CD8-positive, alpha-beta memory T cell (primary cell): ENCODE measurements at regions not wholly inside any gene's neighbourhood (a gene's known extent, or its start where the extent isn't known, plus 50 kb on each side); places are given as distances from the start of the nearest gene placed in this dataset.
A peak's percentile ranks its signal among the peaks of the same experiment; 100 is the strongest.

Experiments
- CTCF ChIA-PET: fragments of 350-600 bp; sonication (Branson Sonifier 250); formaldehyde crosslinking; loops from one replicate; lab custom pipeline; 2021; ENCODE audit warnings: antibody characterized with exemption; lab: Charles Lee
- POLR2A ChIA-PET: fragments of 350-600 bp; sonication (Branson Sonifier 250); formaldehyde crosslinking; loops from one replicate; lab custom pipeline; 2021; ENCODE audit warnings: antibody characterized with exemption; lab: Charles Lee
- DNase-seq, 5 donors: peaks; one replicate each; pipeline versions ENCODE4 v3.0.0 to v3.0.0-alpha.2; 2020 to 2022; ENCODE audit warnings: mixed read lengths in 1 of 5
- H3K27ac ChIP-seq: one replicate; pipeline ENCODE4 v1.7.0; 2013; ENCODE audit warnings: low read depth, mild to moderate bottlenecking, low read length, moderate library complexity
- H3K27me3 ChIP-seq: 2 replicates; pipeline ENCODE4 v1.7.0; 2013; ENCODE audit warnings: low read length, mild to moderate bottlenecking; ENCODE audit not compliant: insufficient read depth, poor library complexity, severe bottlenecking
- H3K36me3 ChIP-seq: 2 replicates; pipeline ENCODE4 v1.7.0; 2013; ENCODE audit warnings: mild to moderate bottlenecking, low read length, moderate library complexity; ENCODE audit not compliant: insufficient read depth
- H3K4me1 ChIP-seq: 2 replicates; pipeline ENCODE4 v1.7.0; 2013; ENCODE audit warnings: mild to moderate bottlenecking, low read length, moderate library complexity; ENCODE audit not compliant: insufficient read depth
- H3K4me3 ChIP-seq: 2 replicates; pipeline ENCODE4 v1.7.0; 2013; ENCODE audit warnings: mild to moderate bottlenecking, low read length
- H3K9me3 ChIP-seq: 2 replicates; pipeline ENCODE4 v1.7.0; 2013; ENCODE audit warnings: mild to moderate bottlenecking, low read length
- H3K27ac Mint-ChIP-seq, 8 donors: one replicate each; pipeline ENCODE4 v1.8.0; 2020 to 2021; ENCODE audit warnings: mixed read lengths in 8 of 8, mild to moderate bottlenecking in 6 of 8, inconsistent platforms in 3 of 8, moderate library complexity in 3 of 8
- H3K27me3 Mint-ChIP-seq, 2 donors: one replicate each; pipeline ENCODE4 v1.8.0; 2020 to 2021; ENCODE audit warnings: mixed read lengths in 2 of 2, mild to moderate bottlenecking in 1 of 2, moderate library complexity in 1 of 2
- H3K36me3 Mint-ChIP-seq, 3 donors: one replicate each; pipeline ENCODE4 v1.8.0; 2020 to 2021; ENCODE audit warnings: mixed read lengths in 3 of 3, inconsistent platforms in 1 of 3, mild to moderate bottlenecking in 1 of 3
- H3K4me1 Mint-ChIP-seq, 3 donors: one replicate each; pipeline ENCODE4 v1.8.0; 2020 to 2021; ENCODE audit warnings: mixed read lengths in 3 of 3, inconsistent platforms in 1 of 3, mild to moderate bottlenecking in 1 of 3
- H3K4me3 Mint-ChIP-seq, 7 donors: one replicate each; pipeline ENCODE4 v1.8.0; 2020 to 2021; ENCODE audit warnings: mixed read lengths in 7 of 7, mild to moderate bottlenecking in 6 of 7, moderate library complexity in 4 of 7, inconsistent platforms in 2 of 7
- H3K9me3 Mint-ChIP-seq, 5 donors: one replicate each; pipeline ENCODE4 v1.8.0; 2020 to 2022; ENCODE audit warnings: mixed read lengths in 5 of 5, mild to moderate bottlenecking in 3 of 5, moderate library complexity in 2 of 5, inconsistent platforms in 1 of 5

GRCh38 chr5:136701191-136701590, 335.8 kb upstream of the TRPC7 start:
- Histone ChIP-seq H3K27ac (no peak overlapping the region), H3K9me3 (no peaks in the 10 kb centered on the region), H3K36me3 (no peaks in the 10 kb centered on the region), H3K27me3 (no peaks in the 10 kb centered on the region), H3K4me1 (no peaks in the 10 kb centered on the region), H3K4me3 (no peak overlapping the region)
- Mint-ChIP-seq H3K4me3 (no peak overlapping the region), H3K4me1 (no peaks in the 10 kb centered on the region), H3K36me3 (no peaks in the 10 kb centered on the region), H3K9me3 (peaks cover 0 to 7% (median 0%) of the 10 kb centered on the region in 5 donors), H3K27me3 (peaks cover 5 to 17% of the 10 kb centered on the region in 2 donors), H3K27ac (no peak overlapping the region)
- POLR2A ChIA-PET = no interaction called here
- DNase-seq = no peak
- CTCF ChIA-PET = no interaction called here

GRCh38 chr5:136699651-136700050, 334.3 kb upstream of the TRPC7 start:
- Histone ChIP-seq H3K4me3 (no peak overlapping the region), H3K36me3 (no peaks in the 10 kb centered on the region), H3K9me3 (no peaks in the 10 kb centered on the region), H3K27ac (no peak overlapping the region), H3K27me3 (no peaks in the 10 kb centered on the region), H3K4me1 (no peaks in the 10 kb centered on the region)
- peaks cover 5 to 17% of the 10 kb centered on the region in 2 donors for H3K27me3 Mint-ChIP-seq
- peaks cover 0 to 4% (median 0%) of the 10 kb centered on the region in 5 donors for H3K9me3 Mint-ChIP-seq
- H3K4me3 Mint-ChIP-seq = no peak overlapping the region
- CTCF ChIA-PET = no interaction called here
- no peak overlapping the region for H3K27ac Mint-ChIP-seq
- H3K36me3 Mint-ChIP-seq = no peaks in the 10 kb centered on the region
- POLR2A ChIA-PET = no interaction called here
- H3K4me1 Mint-ChIP-seq = no peaks in the 10 kb centered on the region
- DNase-seq = no peak

GRCh38 chr5:136698970-136699369, 333.6 kb upstream of the TRPC7 start:
- Mint-ChIP-seq H3K4me1 (no peaks in the 10 kb centered on the region), H3K27ac (no peak overlapping the region), H3K4me3 (no peak overlapping the region), H3K27me3 (peaks cover 5 to 20% of the 10 kb centered on the region in 2 donors), H3K36me3 (no peaks in the 10 kb centered on the region), H3K9me3 (peaks cover 0 to 4% (median 0%) of the 10 kb centered on the region in 5 donors)
- no peaks in the 10 kb centered on the region for H3K36me3 ChIP-seq
- no peak overlapping the region for H3K4me3 ChIP-seq
- no peaks in the 10 kb centered on the region for H3K27me3 ChIP-seq
- H3K27ac ChIP-seq = no peak overlapping the region
- no peaks in the 10 kb centered on the region for H3K9me3 ChIP-seq
- CTCF ChIA-PET = no interaction called here
- no peak for DNase-seq
- POLR2A ChIA-PET = no interaction called here
- no peaks in the 10 kb centered on the region for H3K4me1 ChIP-seq

- no peaks in the 10 kb centered on the region for H3K4me1 ChIP-seq
- H3K4me1 Mint-ChIP-seq = no peaks in the 10 kb centered on the region
- no peaks in the 10 kb centered on the region for H3K27me3 ChIP-seq
- no peak overlapping the region for H3K27ac Mint-ChIP-seq
- no peak overlapping the region for H3K4me3 Mint-ChIP-seq
- no peak for DNase-seq
- H3K9me3 Mint-ChIP-seq = peaks cover 5 to 12% (median 8%) of the 10 kb centered on the region in 5 donors
- H3K27ac ChIP-seq = no peak overlapping the region
- H3K9me3 ChIP-seq = no peaks in the 10 kb centered on the region
- ChIA-PET CTCF (no interaction called here), POLR2A (no interaction called here)
- H3K4me3 ChIP-seq = no peak overlapping the region
- no peaks in the 10 kb centered on the region for H3K36me3 ChIP-seq
- no peaks in the 10 kb centered on the region for H3K36me3 Mint-ChIP-seq
- peaks cover 0 to 17% of the 10 kb centered on the region in 2 donors for H3K27me3 Mint-ChIP-seq
Measured at GRCh38 chr5:136694258-136694657, 328.9 kb upstream of the TRPC7 start.

DNA sequence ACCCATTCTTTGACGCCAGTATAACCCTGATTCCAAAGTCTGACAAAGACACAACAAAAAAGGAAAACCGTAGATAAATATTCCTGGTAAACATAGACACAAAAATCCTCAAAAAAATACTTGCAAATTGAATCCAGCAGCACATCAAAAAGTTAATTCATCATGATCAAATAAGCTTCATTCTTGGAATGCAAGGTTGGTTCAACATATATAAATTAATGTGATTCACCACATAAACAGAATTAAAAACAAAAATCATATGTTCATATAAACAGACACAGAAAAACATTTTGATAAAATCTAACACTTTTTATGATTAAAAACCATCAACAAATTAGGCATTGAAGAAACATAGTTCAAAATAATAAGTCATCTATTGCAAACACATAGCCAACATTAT, 324.2 kb upstream of the TRPC7 start:
- H3K27me3 ChIP-seq = no peaks in the 10 kb centered on the region
- no peaks in the 10 kb centered on the region for H3K36me3 ChIP-seq
- Mint-ChIP-seq H3K4me3 (no peak overlapping the region), H3K36me3 (peaks cover 0 to 2% (median 0%) of the 10 kb centered on the region in 3 donors), H3K27ac (no peak overlapping the region), H3K27me3 (peaks cover 3 to 5% of the 10 kb centered on the region in 2 donors), H3K9me3 (peaks cover 16 to 36% (median 24%) of the 10 kb centered on the region in 5 donors), H3K4me1 (peaks cover 0 to 13% (median 4%) of the 10 kb centered on the region in 3 donors)
- ChIA-PET POLR2A (no interaction called here), CTCF (no interaction called here)
- no peak overlapping the region for H3K27ac ChIP-seq
- no peak overlapping the region for H3K4me3 ChIP-seq
- no peak for DNase-seq
- peaks cover 3% of the 10 kb centered on the region for H3K9me3 ChIP-seq
- no peaks in the 10 kb centered on the region for H3K4me1 ChIP-seq

- Histone ChIP-seq H3K27me3 (no peaks in the 10 kb centered on the region), H3K4me1 (no peaks in the 10 kb centered on the region), H3K27ac (no peak overlapping the region), H3K36me3 (no peaks in the 10 kb centered on the region), H3K4me3 (no peak overlapping the region), H3K9me3 (peaks cover 3% of the 10 kb centered on the region)
- no peak overlapping the region for H3K27ac Mint-ChIP-seq
- H3K4me3 Mint-ChIP-seq = no peak overlapping the region
- CTCF ChIA-PET = interaction anchor here (0.5 to 1.7 kb wide), 6 partner anchors 22 to 437 kb away, joined by 3 to 7 read pairs (median 3); no protein-coding TSS in a partner anchor
- H3K36me3 Mint-ChIP-seq = peaks cover 0 to 2% (median 0%) of the 10 kb centered on the region in 3 donors
- H3K27me3 Mint-ChIP-seq = peaks cover 0 to 6% of the 10 kb centered on the region in 2 donors
- DNase-seq = peak in 1 of 5 donors; percentile 6
- H3K4me1 Mint-ChIP-seq = peaks cover 0 to 16% (median 4%) of the 10 kb centered on the region in 3 donors
- POLR2A ChIA-PET = no interaction called here
- H3K9me3 Mint-ChIP-seq = peaks cover 19 to 39% (median 29%) of the 10 kb centered on the region in 5 donors
Measured at GRCh38 chr5:136686192-136686872, 321.0 kb upstream of the TRPC7 start.

GRCh38 chr5:136682986-136683385, 317.6 kb upstream of the TRPC7 start:
- ChIA-PET CTCF (no interaction called here), POLR2A (no interaction called here)
- H3K27ac Mint-ChIP-seq = no peak overlapping the region
- peaks cover 0 to 16% (median 4%) of the 10 kb centered on the region in 3 donors for H3K4me1 Mint-ChIP-seq
- Histone ChIP-seq H3K4me3 (no peak overlapping the region), H3K27ac (no peak overlapping the region), H3K27me3 (no peaks in the 10 kb centered on the region), H3K36me3 (no peaks in the 10 kb centered on the region), H3K9me3 (peaks cover 3% of the 10 kb centered on the region), H3K4me1 (no peaks in the 10 kb centered on the region)
- H3K27me3 Mint-ChIP-seq = peaks cover 0 to 5% of the 10 kb centered on the region in 2 donors
- H3K4me3 Mint-ChIP-seq = no peak overlapping the region
- H3K9me3 Mint-ChIP-seq = peaks cover 8 to 25% (median 15%) of the 10 kb centered on the region in 5 donors
- no peak for DNase-seq
- H3K36me3 Mint-ChIP-seq = peaks cover 0 to 4% (median 2%) of the 10 kb centered on the region in 3 donors

- ChIA-PET POLR2A (no interaction called here), CTCF (no interaction called here)
- H3K27me3 Mint-ChIP-seq = peaks cover 0 to 2% of the 10 kb centered on the region in 2 donors
- peaks cover under 1 to 11% (median 4%) of the 10 kb centered on the region in 5 donors for H3K9me3 Mint-ChIP-seq
- no peak for DNase-seq
- H3K4me1 Mint-ChIP-seq = peaks cover 0 to 2% (median 0%) of the 10 kb centered on the region in 3 donors
- H3K4me3 Mint-ChIP-seq = no peak overlapping the region
- H3K36me3 ChIP-seq = no peaks in the 10 kb centered on the region
- no peak overlapping the region for H3K4me3 ChIP-seq
- H3K9me3 ChIP-seq = no peaks in the 10 kb centered on the region
- no peaks in the 10 kb centered on the region for H3K27me3 ChIP-seq
- H3K27ac Mint-ChIP-seq = no peak overlapping the region
- H3K27ac ChIP-seq = no peak overlapping the region
- H3K4me1 ChIP-seq = no peaks in the 10 kb centered on the region
- H3K36me3 Mint-ChIP-seq = peaks cover 0 to 4% (median 0%) of the 10 kb centered on the region in 3 donors
Measured at GRCh38 chr5:136679233-136679632, 313.9 kb upstream of the TRPC7 start.
